ENCODE measurements at regions not wholly inside any gene's neighbourhood (a gene's known extent, or its start where the extent isn't known, plus 50 kb on each side); places are given as distances from the start of the nearest gene placed in this dataset.

- TF ChIP-seq CTCF (IDR thresholded peaks at IDR 0.05), result no peak
- no peak for TF ChIP-seq POLR2A (IDR thresholded peaks at IDR 0.05)
Measured at GRCh38 chr13:59480396-59481259, 683.1 kb downstream of the DIAPH3 start.
